K562 (cell line): ENCODE measurements at regions not wholly inside any gene's neighbourhood (a gene's known extent, or its start where the extent isn't known, plus 50 kb on each side); places are given as distances from the start of the nearest gene placed in this dataset.

ENCODE experiments used
- FIP1L1 ChIP-seq: fragments of 200-400 bp; formaldehyde crosslinking; IDR thresholded peaks from 2 replicates; pipeline ENCODE4 v1.6.1; 2018; ENCODE audit warnings: mild to moderate bottlenecking, low read depth, low read length; ENCODE audit not compliant: poor library complexity, severe bottlenecking
- JUNB ChIP-seq: fragments of 450-650 bp; formaldehyde crosslinking; conservative IDR thresholded peaks from 2 replicates; pipeline ENCODE4 v1.4.0; 2020; ENCODE audit warnings: mild to moderate bottlenecking
- JUND ChIP-seq, 2 experiments: IDR thresholded peaks; 2 replicates in 1 of 2; 3 replicates in 1 of 2; pipeline ENCODE4 v1.6.1; 2011; ENCODE audit warnings: borderline replicate concordance in 2 of 2, low read depth in 2 of 2, low read length in 2 of 2, improper control_type of control experiment in 1 of 2, missing biosample characterization in 1 of 2, missing genetic modification characterization in 1 of 2, missing genetic modification reagents in 1 of 2
- KAT7 ChIP-seq: sonication (generic); formaldehyde crosslinking; IDR thresholded peaks from 2 replicates; pipeline ENCODE4 v1.8.0; 2022; ENCODE audit warnings: missing genetic modification reagents, mild to moderate bottlenecking, borderline replicate concordance
- KDM5B ChIP-seq: fragments of 200-600 bp; sonication (generic); IDR thresholded peaks from 2 replicates; pipeline ENCODE4 v1.6.1; 2012; ENCODE audit warnings: low read depth, mild to moderate bottlenecking, moderate library complexity, low read length, control low read depth, inconsistent platforms; ENCODE audit not compliant: insufficient replicate concordance
- POLR2A ChIP-seq: fragments of 450-650 bp; conservative IDR thresholded peaks from 2 replicates; pipeline ENCODE4 v1.6.1; 2016
- RCOR1 ChIP-seq, 2 experiments: IDR thresholded peaks; 2 replicates each; pipeline ENCODE4 v1.6.1; 2012; ENCODE audit warnings: low read depth in 2 of 2, low read length in 2 of 2, borderline replicate concordance in 1 of 2, improper control_type of control experiment in 1 of 2
- TAF9B ChIP-seq: fragments of 450-650 bp; IDR thresholded peaks from 2 replicates; pipeline ENCODE4 v1.6.1; 2018; ENCODE audit warnings: mild to moderate bottlenecking; ENCODE audit not compliant: partially characterized antibody
- TARDBP ChIP-seq: fragments of 450-650 bp; IDR thresholded peaks from 2 replicates; pipeline ENCODE4 v1.6.1; 2016
- USF2 ChIP-seq: sonication (generic); formaldehyde crosslinking; IDR thresholded peaks from 2 replicates; pipeline ENCODE4 v1.5.0; 2020; ENCODE audit warnings: missing genetic modification reagents
- ZBTB49 ChIP-seq: sonication (generic); formaldehyde crosslinking; IDR thresholded peaks from 2 replicates; pipeline ENCODE4 v1.8.0; 2022; ENCODE audit warnings: missing genetic modification reagents, mild to moderate bottlenecking, borderline replicate concordance
- ZNF41 ChIP-seq: fragments of 250-450 bp; sonication (Bioruptor Pico); conservative IDR thresholded peaks from 2 replicates; pipeline ENCODE4 v1.4.0; 2020; ENCODE audit warnings: mild to moderate bottlenecking
- TF ChIP-seq, protein P1 (sequence below), 3 experiments: IDR thresholded peaks in 2 of 3; conservative IDR thresholded peaks in 1 of 3; 2 replicates each; pipeline ENCODE4 v1.5.1; 2011 to 2012; ENCODE audit warnings: low read length in 3 of 3, mild to moderate bottlenecking in 3 of 3, control low read depth in 2 of 3, improper control_type of control experiment in 1 of 3, inconsistent platforms in 1 of 3, low read depth in 1 of 3, mixed read lengths in 1 of 3, moderate library complexity in 1 of 3; ENCODE audit not compliant: insufficient read depth in 2 of 3
- TF ChIP-seq, protein P2 (sequence below): sonication (generic); formaldehyde crosslinking; IDR thresholded peaks from 2 replicates; pipeline ENCODE4 v1.8.1; 2023; ENCODE audit warnings: mild to moderate bottlenecking, missing genetic modification reagents

GRCh38 chr17:13154398-13154797 is 136.6 kb upstream of the ELAC2 start:
- TF ChIP-seq ZNF41 (no peak), JUND (IDR thresholded peaks at IDR 0.05; ENCODE audit: borderline replicate concordance, low read depth, low read length) (no peak), JUND (tag; IDR thresholded peaks at IDR 0.05; ENCODE audit: borderline replicate concordance, low read depth, low read length) (no peak), TARDBP (no peak), KDM5B (no peak), RCOR1 (IDR thresholded peaks at IDR 0.05; ENCODE audit: borderline replicate concordance in 1 of 2, low read depth in 2 of 2, low read length in 2 of 2) (no peak), KAT7 (CRISPR knock-in tag) (no peak), USF2 (CRISPR knock-in tag) (no peak), ZBTB49 (CRISPR knock-in tag) (no peak), TAF9B (no peak), FIP1L1 (no peak), POLR2A (no peak), JUNB (CRISPR knock-in tag) (no peak)
- TF ChIP-seq, protein P1, sequence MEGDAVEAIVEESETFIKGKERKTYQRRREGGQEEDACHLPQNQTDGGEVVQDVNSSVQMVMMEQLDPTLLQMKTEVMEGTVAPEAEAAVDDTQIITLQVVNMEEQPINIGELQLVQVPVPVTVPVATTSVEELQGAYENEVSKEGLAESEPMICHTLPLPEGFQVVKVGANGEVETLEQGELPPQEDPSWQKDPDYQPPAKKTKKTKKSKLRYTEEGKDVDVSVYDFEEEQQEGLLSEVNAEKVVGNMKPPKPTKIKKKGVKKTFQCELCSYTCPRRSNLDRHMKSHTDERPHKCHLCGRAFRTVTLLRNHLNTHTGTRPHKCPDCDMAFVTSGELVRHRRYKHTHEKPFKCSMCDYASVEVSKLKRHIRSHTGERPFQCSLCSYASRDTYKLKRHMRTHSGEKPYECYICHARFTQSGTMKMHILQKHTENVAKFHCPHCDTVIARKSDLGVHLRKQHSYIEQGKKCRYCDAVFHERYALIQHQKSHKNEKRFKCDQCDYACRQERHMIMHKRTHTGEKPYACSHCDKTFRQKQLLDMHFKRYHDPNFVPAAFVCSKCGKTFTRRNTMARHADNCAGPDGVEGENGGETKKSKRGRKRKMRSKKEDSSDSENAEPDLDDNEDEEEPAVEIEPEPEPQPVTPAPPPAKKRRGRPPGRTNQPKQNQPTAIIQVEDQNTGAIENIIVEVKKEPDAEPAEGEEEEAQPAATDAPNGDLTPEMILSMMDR (IDR thresholded peaks at IDR 0.05 in 2 of 3, conservative IDR thresholded peaks at IDR 0.05 in 1 of 3; ENCODE audit: insufficient read depth in 2 of 3, low read depth in 1 of 3, low read length in 3 of 3), result no peak
- TF ChIP-seq, protein P2, sequence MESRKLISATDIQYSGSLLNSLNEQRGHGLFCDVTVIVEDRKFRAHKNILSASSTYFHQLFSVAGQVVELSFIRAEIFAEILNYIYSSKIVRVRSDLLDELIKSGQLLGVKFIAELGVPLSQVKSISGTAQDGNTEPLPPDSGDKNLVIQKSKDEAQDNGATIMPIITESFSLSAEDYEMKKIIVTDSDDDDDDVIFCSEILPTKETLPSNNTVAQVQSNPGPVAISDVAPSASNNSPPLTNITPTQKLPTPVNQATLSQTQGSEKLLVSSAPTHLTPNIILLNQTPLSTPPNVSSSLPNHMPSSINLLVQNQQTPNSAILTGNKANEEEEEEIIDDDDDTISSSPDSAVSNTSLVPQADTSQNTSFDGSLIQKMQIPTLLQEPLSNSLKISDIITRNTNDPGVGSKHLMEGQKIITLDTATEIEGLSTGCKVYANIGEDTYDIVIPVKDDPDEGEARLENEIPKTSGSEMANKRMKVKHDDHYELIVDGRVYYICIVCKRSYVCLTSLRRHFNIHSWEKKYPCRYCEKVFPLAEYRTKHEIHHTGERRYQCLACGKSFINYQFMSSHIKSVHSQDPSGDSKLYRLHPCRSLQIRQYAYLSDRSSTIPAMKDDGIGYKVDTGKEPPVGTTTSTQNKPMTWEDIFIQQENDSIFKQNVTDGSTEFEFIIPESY (CRISPR knock-in tag), result no peak
